MV-4-11 (cell line): ENCODE measurements at regions not wholly inside any gene's neighbourhood (a gene's known extent, or its start where the extent isn't known, plus 50 kb on each side); places are given as distances from the start of the nearest gene placed in this dataset.

Experiments
- DNase-seq: peaks from one replicate; lab custom pipeline; 2025; lab: John Stamatoyannopoulos, UW

DNA sequence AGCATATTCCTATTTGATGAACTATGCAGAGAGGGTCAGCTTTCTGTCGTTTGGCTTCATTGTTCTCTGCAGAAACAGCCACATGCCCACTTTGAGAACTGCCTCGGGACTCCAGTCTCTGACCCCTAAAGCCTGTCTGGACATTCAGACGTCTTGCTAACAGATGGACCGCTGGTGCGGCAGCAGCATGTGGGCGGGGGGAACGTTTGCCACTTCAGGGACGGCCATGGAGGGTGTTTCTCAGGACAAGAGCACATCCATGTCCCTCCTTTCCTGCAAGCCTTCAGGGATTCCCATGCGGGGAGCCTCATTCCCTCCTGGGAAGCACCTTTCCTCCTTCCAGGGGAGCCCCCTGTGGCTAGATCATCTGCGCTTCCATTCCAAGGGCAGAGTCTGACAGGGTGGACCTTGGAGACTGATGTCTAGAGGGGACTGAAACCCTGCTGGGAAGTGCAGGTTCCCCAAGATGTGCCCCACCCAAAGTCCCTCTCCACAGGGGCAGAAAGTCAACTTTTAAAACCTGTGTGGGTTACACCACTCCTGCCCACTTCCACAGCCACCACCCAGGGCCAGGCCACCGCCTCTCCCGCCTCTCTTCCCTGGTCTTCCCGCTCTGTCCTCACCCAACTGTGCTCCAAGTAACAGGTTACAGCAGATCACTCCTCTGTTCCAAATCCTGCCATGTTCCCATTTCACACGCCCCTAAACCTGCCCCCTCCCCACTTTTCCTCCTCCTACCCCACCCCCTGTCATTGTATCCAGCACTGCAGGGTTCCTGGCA is 94.8 kb upstream of the PMEPA1 start:
- DNase-seq: no peak

- no peak for DNase-seq
These were observed 93.7 kb upstream of the PMEPA1 start for GRCh38 chr20:57803508-57804005.

GRCh38 chr20:57802765-57803507 is 93.1 kb upstream of the PMEPA1 start:
- no peak for DNase-seq

DNA sequence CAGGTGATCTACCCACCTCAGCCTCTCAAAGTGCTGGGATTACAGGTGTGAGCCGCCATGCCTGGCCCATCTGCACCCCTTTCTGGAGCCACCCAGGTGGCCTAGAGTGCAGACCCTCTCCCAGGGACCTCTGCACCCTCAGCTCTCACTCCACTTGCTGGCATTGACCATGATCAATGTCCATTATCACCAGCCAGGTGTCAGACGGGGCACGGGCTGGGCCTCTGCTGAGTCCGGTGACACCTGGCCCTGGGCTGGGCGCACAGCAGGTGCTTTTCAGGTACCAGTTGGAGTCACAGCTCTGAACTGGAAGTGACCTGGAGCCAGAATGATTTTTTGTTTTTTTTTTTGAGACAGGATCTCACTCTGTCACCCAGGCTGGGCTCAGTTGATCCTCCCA is 91.8 kb upstream of the PMEPA1 start:
- DNase-seq: no peak

DNA sequence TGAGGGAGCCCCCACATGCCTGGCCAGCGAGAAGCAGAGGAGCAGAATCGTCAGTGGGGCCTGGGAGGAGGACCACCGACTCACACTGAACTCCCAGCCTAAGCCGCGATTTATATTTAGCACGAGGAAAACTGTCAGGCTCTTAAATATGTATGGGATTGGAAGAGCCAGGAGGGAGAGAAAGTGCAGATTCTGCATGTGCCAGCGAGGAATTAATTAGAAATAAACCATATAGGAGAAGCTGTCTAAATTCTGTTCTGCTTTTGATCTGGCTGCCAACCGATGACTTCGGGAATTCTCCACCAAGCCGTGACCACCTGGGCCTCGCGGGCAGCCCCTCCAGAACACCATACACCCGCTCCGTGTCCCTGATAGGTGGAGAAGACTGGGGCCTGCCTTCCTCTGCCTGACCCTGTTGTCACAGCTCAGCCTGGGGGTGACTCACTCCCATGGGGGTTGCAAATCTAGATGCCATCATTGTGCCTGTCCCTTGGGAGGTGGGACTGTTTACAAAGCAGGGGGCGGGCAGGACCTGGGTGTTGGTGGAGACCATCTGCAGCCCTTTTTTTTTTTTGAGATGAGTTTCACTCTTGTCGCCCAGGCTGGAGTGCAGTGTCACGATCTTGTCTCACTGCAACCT is 91.1 kb upstream of the PMEPA1 start:
- no peak for DNase-seq

DNA sequence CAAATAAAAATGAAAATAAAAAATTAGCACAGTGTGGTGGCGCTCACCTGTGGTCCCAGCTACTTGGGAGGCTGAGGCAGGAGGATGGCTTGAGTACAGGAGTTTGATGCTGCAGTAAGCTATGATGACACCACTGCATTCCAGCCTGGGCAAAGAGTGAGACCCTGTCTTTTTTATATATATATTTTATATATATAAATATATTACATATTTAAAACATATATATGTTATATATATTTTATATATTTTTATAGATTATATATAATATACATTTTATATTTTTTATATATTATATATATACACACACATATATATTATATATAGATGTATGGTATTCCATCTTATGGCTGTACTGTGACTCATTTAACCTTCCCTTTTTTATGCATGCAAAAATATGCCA is 87.6 kb upstream of the PMEPA1 start:
- no peak for DNase-seq

DNA sequence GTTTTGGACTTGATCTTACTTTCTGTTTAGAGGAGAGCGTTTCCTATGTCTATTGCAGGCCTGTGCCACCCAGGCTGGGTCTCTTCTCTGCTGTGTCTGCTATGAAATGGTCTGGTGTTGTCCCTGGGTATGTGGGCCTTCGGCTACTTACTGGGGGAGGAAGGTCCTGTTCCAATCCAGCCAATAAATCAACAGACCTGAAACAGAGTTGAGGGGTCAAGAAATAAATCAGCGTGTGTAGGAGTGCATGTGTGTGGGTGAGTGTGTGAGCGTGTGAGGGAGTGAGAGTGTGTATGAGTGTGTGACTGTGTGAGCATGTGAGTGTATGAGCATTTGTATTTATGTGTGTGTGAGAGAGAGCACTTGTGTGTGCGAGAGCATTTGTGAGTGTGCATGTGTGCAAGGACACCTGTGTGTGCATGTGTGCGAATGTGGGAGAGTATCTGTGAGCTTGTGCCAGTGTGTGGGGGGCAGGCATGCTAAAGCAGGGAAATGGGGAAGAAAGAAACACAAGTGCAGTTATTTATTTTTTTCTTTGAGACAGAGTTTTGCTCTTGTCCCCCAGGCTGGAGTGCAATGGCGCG is 86.3 kb upstream of the PMEPA1 start:
- DNase-seq: no peak

DNA sequence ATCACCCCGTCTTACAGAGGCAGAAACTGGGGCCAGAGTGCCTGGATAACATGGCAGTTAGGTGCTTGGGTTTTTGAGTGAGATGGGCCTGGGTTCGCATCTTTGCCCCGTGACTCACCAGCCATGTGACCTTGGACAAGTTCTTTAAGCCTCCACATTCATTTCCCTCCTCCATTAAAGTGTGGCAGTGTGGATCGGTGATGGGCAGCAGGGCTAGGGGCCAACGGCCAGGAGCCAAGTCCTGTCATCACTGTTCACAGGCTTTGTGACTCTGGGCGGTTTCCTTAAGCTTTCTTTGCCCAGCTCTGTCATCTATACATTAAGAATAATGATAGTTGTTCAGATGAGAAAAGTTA is 85.5 kb upstream of the PMEPA1 start:
- no peak for DNase-seq

DNA sequence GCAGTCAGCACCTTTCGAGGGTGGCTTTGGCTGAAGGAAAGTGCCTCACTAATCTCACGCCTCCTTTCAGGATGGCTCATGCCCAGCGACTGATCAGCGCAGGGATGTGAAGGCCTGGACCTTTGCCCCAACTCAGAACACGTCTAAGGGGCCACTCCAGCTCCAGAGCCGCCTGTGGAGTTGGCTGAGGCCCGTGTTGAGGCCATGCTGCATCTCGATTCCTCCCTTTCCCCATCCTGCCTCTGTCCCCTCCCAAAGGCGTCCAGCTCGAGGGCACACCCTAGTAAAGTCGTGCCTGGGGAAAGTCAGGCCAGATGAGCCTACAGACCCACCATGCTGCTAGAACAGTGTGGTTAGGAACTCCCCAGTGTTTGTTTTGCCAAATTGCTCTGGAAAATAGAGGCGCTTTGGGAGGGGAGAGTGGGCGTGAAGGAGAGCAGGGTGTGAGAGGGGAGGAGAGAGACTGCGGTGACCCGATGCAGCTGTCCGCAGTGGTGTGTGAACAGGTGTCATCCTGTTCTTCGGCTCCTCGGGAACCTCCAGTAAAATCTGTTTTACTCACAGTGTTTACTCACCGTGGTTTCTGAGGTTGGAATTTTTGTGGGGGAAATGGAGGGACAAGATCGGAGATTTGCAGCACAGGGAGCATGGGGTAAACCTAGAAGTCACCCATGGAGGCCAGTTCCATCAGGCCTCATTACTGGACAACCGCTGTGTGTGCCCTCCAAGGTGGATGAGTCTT is 85.0 kb upstream of the PMEPA1 start:
- no peak for DNase-seq

- no peak for DNase-seq
These were observed 84.2 kb upstream of the PMEPA1 start for GRCh38 chr20:57794036-57794435.

DNA sequence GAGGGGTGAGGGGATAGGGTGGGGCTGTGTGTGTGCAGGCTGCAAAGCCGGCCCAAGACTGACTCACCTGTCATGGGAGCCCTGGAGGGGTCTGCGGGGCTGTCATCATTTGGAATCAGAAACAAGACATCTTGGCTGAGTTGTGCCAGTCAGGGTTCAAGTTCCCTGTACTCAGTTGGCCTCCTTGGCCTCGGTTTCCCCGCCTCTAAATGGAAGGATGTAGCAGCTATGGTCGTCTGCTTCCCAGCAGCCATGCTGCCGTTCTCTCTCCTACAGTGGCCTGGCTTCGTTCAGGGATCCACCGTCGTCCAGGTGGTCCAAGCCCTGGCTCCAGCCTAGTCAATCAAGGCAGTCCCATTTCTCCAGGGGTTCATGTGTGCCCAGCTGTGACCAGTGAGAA is 83.6 kb upstream of the PMEPA1 start:
- no peak for DNase-seq

DNA sequence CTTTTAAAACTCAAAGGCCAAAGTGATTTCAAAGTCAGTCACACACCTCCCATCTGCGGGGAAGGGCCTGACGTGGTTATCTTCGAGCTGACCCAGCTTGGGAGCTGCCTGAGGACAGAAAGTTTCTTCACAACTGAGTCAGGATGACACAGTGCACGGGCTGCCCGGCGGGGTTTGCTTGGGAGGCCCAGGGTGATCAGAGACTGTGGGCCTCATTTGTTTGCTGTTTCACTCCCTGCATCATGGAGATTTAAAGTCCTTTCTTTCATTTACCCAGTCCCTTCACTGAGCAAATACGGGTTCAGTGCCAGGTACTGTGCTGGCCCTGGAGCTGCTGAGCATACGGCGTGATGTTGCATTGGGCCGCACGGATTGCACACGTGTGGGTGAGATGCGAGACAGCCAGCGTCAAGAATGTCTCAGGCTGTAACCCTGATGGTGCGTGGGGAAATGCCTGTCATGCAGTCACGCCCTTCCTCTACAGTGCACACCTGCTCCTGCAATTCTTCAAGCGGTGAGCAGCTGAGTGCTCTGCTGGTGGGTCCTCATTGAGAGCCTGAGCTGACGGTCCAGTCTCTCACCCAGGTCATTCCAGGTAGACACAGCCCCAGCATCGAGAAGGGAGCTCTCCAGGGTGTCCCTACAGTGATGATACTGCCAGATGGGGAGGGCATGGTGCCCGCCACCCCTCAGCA is 82.7 kb upstream of the PMEPA1 start:
- no peak for DNase-seq

- peak; percentile 7 for DNase-seq
These were observed 82.2 kb upstream of the PMEPA1 start for GRCh38 chr20:57791966-57792365.

- no peak for DNase-seq
These were observed 81.6 kb upstream of the PMEPA1 start for GRCh38 chr20:57791178-57791962.

DNA sequence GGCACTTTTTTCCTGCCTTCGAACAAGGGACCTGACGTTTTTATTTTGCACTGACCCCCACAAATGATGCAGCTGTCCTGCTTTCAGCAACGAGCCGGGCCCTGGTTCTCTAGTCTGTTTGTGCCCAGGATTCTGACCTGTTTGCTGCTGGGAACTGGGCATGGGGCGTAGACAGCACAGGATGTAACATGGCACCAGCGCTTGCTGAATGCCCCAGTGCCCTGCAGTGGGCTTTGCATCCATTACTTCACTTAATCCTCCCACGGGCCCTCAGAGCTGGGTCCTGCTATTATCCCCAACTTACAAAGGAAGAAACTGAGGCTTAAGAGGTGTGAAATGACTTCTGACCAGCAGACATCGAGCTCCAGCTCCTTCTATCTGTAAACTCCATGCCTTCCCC is 80.4 kb upstream of the PMEPA1 start:
- DNase-seq: no peak

DNA sequence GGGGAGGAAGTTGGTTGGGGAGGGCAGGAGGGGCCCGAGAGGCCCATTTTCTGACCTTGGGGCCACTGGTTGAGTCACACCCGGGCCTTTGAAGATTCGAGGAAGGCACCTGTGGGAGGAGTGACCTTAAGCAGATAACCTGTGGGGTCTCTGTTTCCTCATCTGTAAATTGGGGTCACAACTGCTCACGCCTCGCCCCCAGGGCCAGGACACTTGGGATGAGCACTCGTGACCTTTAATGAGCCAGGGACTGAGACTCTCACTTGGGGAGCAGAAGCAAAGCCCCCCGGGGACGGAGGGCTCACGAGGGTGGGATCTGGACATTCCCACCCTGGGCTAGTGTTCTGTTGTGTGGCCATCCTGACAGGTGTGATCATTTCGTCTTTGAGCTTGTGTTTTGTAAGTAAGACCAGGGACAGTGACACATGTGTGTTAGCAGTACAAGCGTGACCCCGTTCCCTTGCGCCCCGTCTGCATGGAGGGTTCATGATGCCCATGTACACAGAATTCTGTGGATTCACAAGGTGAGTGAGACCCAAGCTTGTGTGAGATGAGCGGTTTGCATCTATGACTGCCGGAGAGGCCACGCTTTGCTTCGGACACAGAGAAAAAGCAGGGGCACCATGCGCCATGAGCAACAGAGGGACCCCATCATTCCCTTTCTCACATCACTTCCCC is 79.3 kb upstream of the PMEPA1 start:
- no peak for DNase-seq

GRCh38 chr20:57787990-57788781 is 78.4 kb upstream of the PMEPA1 start:
- no peak for DNase-seq

- DNase-seq: no peak
These were observed 77.6 kb upstream of the PMEPA1 start for GRCh38 chr20:57787151-57787989.
